NCI-H2171 treated with DMSO at 0.1 percent for 48 hours (cell line): ENCODE measurements at regions not wholly inside any gene's neighbourhood (a gene's known extent, or its start where the extent isn't known, plus 50 kb on each side); places are given as distances from the start of the nearest gene placed in this dataset.
A peak's percentile ranks its signal among the peaks of the same experiment; 100 is the strongest.

Source experiments
- DNase-seq: peaks from one replicate; lab custom pipeline; 2025; lab: John Stamatoyannopoulos, UW

DNA sequence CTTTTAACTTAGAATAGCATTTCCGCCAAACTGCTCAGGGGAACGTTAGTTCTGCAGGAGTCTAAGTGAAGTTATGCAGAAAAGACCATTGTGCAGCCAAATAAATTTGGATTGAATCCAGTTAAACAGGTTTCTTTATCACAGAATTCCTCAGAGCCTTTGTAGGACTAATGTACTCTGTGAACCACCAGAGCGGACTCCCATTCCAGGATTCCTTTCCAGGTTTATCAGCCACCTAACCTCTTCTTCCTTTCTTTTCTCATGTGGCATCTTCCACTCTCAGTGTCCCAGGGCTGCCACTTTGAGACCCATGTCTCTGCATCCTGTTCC lies 350.4 kb downstream of the TSN start:
- DNase-seq = no peak

DNA sequence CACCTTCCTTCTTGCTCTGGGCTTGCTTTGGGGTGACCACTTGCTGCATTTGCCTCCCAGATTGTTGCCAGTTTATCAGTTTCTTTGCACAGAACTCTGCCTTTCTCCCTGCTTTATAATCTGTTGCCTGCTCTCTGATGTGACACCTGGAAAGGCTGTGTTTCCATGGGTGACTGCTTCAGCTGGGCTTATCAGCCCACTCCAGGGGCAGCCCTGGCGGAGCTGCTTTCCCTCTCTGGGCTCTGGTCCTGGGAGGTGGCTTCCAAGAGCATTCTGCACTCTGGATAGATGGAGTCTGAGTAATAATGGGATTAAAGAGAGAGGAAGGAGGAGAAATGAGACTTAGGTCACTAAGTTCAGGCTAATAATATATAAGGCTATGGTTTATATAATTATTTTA lies 352.7 kb downstream of the TSN start:
- no peak for DNase-seq

DNA sequence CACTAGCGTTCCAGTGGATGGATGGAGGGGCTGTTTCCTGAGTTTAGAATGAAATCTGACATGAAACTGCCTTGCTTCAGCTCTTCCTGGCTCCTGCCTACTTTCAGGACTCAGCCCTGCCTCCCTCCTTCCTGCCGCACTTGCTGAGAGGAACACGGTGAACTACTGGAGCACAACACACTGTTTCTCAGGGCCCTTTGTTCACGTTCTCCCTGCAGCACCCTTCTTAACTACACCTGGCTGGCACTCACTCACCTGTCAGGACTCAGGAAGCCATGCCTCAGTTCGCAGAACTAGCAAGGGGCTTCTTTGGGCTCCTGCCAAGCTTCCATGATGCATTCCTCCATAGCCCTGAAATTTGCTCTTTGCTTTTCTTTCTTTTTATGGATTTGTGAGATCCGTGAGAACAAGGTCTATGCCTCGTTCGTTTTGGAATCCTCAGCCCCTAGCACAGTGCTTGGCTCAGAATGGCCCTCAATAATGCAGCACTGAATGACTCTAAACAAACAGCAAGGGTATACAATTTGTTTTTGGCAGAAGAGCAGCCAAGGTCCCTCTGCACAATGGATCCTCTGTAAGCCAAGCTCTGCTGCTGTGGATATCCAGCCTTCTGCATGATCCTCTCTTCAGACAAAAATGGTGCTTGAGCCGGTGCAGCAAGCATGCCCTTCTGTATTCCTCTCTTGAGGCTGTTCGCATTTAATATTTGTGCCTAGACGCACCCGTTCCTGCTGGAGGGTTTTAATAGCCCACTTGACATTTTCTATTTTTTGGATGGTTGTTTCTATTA lies 357.0 kb downstream of the TSN start:
- DNase-seq = no peak

DNA sequence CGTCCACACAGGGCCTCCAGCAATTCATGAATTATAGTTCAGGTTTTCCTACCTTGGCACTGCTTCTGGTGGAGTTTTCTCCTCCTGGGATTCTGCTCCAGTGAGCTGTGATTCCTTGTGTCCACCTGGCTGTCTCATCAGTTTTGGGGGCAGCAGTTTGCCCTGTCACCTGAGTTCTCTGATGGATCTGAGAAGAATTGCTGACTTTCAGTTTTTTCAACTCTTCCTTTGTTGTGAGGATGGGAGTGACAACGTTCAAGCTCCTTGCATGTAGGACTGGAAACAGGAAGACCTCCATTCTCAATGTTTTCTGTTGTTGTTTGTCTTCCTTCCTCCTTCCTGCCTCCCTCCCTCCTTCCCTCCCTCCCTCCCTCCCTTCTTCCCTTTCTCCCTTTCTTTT lies 359.0 kb downstream of the TSN start:
- no peak for DNase-seq

GRCh38 chr2:122117371-122117770 lies 361.9 kb downstream of the TSN start:
- DNase-seq = no peak

DNA sequence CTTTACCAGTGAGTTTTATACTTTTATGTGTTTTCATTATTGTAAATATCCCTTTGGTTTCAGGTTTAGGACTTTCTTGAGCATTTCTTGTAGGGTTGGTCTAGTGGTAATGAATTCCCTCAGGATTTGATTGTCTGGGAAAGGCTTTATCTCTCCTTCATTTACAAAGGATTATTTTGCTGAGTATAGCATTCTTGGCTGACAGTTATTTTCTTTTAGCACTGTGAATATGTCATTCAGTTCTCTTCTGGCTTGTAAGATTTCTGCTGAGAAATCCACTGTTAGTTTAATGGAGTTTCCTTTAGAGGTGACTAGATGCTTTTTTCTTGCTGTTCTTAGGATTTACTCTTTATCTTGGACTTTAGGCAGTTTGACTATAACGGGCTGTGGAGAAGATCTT lies 373.9 kb downstream of the TSN start:
- no peak for DNase-seq

DNA sequence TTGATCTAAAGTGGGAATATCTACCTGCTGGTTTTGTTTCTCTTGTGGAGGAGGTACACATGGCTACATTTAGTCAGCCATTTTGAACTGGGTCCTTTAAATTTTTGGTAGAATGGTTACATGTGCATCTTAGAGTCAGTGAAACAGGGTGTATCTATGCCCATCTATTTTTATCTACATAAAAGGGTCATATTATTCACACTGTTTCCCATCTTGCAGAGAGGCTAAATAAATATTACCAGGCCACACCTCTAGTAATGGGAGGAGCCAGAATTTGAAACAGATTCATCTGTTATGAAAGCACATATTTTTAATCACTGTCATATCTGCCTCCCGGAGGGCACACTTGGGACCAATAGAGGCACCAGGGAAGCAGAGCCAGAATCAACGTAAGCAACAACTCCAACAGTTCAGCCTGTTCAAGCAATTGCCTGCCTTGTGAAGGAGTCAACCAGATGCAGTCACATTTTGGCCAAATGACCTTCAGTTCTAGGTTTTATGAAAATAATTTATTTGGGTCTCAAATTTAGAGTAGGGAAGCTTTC lies 376.8 kb downstream of the TSN start:
- no peak for DNase-seq

DNA sequence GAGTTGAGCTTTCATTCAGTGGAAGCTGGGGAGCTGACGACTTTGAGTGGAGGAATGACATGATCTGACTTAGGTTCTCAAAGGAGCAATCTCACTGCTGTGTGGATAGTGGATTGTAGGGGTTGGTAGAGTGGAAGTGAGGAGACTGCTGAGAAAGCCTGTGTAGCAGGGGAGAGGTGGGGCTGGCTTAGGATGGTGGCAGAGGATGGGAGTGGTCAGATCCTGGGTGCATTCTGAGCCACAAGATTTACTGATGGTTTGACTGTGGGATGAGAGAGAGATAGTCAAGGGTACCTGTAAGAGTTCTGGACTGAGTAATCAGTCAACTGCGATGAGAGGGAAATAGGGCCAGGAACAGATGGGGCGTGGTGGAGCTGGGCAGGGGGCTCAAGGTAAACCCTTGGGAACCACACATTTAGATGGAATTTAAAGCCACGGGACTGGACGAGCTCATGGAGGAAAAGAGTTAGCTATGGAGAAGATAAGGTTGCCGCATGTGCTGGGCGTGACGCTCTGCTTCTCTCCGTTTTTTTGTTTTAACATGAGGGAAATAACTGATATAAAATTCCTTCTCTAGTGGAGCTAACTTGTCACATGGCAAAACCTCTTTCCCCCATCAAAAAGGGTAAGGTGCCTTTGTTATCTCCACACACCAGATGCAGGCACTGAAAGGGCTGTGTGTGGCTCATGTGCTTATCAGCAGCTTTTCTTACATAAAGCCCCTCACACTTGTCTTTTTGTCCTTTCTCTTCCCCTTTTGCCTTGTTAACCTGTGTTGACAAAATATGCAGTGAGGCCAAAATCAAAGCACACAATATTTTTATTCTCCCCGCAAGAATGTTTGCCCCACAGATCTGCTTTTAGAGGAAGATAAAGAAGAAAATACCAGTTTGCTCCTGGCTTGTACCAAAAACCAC lies 379.8 kb downstream of the TSN start:
- no peak for DNase-seq

GRCh38 chr2:122136056-122136455 lies 380.6 kb downstream of the TSN start:
- peak; percentile 15 for DNase-seq

GRCh38 chr2:122138561-122138960 lies 383.1 kb downstream of the TSN start:
- no peak for DNase-seq

DNA sequence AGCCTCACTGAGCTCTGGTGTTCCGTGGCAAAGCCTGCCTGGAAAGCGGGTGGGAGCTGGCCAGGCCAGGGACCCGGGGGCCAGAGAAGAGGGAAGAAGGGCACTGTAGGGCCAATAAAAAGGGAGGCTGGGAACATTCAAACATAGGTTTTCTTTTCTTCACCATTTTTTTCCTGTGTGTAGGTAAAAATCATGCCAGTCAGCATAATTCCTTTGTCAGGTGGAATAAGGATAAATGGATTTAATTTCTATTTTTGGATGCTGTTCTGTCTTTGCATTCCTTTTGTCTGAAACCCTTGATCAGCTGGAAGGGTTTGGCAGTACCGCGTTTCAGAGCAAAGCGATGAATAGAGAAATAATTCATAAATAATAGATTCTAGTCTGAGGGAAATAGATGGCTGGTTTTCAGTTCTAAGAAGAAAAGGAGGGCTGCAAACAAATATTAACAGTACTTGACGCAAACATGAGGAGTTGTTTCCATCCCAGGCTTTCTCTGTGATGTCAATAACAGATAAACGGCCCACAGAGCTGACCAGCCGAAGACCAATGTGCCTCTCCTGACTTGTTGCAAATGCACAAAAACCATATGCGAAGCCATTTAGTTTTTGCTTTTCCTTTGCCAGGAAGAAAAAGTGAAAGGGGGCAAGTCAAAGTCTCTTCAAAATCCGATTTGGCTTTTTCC lies 384.4 kb downstream of the TSN start:
- no peak for DNase-seq

DNA sequence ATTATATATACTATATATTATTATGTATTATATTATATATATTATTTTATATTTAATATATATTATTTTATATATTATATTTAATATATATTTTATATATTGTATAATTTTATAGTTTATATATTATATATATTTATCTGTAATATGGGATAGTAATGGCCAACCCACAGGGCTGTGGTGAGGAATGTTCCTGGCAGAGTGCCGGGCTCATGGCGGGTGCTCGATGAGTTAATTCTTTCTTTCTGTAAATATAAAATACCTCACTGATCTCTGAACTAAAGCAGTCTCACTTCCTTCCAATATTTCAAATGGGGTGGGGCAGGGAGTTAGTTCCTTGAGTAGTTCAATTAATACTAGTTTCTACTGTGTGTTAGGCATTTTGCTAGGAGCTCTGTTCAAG lies 389.4 kb downstream of the TSN start:
- no peak for DNase-seq

DNA sequence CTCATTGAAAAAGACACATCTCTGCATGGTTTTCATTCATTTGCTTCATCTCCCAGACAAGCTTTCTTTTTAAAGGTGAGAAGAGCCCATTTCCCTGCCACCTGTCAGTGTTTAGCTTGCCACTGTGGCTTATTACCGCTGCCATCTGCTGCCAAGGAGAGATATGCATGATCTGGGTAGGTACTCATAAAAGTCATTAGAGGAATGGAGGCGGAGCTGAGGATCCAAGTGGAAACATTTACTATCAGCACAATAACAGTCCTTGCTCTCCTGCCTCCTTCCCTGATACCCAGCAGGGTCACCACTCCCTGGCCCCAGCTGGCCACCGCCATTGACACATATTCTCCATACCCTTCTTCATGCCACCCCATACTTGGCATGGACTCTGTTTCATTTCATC lies 390.4 kb downstream of the TSN start:
- DNase-seq = peak; percentile 67

- DNase-seq = no peak
These were observed 392.8 kb downstream of the TSN start for GRCh38 chr2:122148128-122148767.

DNA sequence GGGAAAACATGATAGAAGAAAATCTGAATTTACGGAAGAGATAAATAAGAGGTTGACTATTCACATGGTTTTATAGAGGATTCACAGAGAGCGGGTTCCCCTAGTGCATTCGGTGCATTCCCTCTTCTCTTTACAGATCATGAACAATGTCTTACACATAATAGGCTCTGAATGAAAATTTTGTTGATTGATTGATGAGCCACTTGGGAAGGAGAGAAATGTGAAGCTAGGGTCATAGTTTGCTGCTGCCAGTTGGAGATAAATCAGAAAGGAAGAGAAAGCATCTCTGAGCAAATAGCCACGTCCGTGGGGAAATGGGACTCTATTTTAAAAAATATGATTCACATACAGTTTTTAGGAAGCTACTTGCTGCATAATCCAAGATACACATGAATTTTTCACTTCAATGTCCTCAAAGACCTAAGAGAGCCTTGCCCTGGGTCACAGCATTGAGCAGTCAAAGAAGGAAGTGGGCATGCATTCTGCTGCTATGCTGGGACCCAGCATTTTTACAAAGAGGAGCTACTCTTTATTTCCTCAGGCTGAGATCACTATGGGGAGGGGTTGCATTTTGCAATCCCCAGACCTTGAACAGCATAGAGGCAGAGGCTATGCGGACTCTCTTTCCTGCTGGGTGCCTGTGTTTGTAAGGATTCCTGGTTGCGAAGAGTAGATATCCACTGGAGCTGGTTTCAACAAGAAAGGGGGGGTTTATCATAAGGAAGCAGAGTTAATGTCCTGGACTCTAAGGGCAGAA lies 395.3 kb downstream of the TSN start:
- no peak for DNase-seq

DNA sequence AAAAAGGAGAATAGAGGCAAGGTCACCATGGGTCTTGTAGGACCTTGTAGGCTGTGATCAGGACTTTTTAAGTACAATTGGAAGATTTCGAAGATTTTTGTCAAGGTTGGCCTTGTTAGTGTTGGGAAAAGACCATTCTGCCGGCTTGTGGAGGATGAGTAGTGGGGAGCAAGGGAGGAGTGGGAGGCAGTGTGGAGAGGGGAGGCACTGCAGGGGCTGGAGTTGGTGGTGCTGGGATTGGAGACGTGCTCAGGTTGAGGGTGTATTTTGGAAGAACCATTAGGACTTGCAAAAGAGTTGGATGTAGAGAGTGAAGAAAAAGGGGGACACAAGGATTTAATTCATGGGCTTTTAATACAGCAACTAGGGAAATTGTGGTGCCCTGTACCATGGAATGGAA lies 397.1 kb downstream of the TSN start:
- DNase-seq = no peak

GRCh38 chr2:122156176-122156890 lies 400.9 kb downstream of the TSN start:
- DNase-seq = no peak

- DNase-seq = no peak
These were observed 401.7 kb downstream of the TSN start for GRCh38 chr2:122157158-122157557.

DNA sequence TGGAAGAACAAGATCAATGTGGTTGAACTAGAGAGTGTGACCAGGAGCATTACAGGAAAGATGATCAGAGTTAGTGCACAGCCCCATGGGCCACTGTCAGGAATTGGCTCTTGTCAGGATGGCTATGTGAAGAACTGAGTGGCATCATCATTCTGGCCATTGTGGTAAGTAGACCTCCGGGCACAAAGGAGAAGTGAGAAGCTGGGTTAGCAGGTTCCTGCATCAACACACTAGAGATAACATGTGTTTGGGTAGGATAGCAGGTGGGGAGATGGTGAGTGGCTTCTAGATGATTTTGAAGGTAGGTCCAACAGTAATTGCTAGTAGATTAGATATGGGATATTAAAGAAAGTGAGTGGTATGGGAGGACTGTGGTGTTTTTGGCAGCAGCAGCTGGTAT lies 408.2 kb downstream of the TSN start:
- no peak for DNase-seq

- DNase-seq = no peak
These were observed 409.5 kb downstream of the TSN start for GRCh38 chr2:122164964-122165363.

- no peak for DNase-seq
These were observed 411.4 kb downstream of the TSN start for GRCh38 chr2:122166820-122167219.
